HG03097 (cell line): ENCODE measurements at regions not wholly inside any gene's neighbourhood (a gene's known extent, or its start where the extent isn't known, plus 50 kb on each side); places are given as distances from the start of the nearest gene placed in this dataset.
"Not testable (repeated sequence)": the region's sequence is repeated elsewhere in the genome, so short reads cannot be mapped to it uniquely, and the experiment has no call there.

Experiments
- ATAC-seq: cut with Tn5 transposase; IDR thresholded peaks from one replicate; pipeline ENCODE4 v1.9.1; 2021; ENCODE audit not compliant: unreplicated experiment, low FRiP score

DNA sequence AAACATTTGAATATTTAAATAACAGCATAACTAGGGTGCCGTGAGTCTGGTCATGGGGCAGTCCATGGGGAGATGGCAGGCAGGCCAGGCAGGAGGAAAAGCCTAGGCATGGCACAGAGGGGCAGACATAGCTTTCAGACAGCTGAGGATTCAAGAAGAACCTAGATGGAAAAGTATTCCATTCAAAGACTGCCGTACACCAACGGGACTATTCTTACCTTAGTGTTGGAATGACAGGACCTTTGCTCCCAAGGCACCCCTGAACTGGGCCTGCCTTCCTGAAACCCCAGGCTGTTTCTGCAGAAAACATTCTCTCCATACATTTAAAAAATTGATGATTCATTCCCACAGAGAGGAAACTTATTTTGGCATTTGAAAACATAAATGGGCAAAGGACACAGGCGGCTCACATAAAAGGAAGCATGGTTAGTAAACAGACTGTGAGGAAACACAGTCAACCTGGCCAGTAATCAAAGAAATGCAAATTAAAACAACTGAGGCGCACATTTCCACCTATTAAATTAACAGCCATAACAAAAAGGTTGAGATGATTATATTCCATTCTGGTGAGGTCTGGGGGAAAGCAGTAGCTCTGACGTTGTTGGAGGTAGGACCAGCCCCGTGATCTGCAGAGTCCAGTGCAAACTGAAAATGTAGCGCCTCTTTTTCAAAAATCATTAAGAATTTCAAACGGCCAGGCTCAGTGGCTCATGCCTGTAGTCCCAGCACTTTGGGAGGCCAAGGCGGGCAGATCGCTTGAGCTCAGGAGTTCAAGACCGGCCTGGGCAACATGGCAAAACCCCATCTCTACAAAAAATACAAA lies 71.3 kb upstream of the SMAD3 start:
- ATAC-seq, result no peak

DNA sequence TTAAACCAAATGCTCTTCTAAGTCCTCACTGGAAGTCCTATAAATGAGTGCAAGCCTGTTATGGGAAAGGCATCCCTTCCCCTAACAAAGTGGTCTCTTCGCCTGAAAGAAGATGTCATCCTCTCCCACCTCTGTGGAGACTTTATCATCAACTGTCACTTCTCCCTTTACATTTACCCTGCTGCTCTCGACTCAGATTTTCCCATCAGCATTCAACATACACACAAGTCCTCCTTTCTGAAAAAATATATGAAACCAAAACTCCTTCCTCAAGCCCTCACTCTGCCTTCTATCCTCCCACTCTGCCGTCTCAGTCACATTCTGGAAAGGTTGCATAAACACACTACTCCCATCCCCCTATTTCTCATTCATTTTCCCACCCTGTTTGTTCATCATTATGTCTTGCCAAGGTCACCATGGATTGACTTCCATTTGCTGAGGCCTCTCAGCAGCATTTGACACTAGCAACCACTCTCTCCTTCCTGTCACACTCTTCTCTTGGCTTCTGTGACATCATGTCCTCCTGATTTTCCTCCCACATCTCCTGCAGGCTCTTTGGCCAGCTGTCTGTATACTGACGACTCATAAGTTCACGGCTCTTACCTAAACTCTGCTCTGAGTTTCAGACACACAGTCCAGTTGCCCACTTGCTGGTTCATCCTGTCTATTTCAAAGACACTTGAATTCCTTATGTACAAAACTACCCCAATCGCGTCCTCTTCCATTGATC lies 70.3 kb upstream of the SMAD3 start:
- ATAC-seq, result no peak

DNA sequence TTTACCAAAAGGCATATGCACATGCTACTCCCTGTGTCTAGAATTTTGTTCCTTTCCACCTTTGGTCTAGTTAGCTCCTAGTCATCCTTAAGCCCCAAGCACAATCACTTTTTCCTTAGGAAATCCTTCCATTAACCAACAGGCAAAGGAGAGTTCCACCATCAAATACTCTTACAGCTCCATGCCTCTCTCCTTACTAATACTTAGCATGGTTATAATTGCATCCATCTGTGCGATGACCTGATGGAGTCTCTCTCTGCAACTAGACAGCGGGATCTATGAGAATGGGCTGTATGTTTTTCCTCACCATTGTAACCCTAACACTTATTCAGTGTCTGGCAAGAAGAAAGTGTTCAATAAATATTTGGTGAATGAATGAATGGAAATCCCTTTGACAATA lies 69.3 kb upstream of the SMAD3 start:
- no peak for ATAC-seq

DNA sequence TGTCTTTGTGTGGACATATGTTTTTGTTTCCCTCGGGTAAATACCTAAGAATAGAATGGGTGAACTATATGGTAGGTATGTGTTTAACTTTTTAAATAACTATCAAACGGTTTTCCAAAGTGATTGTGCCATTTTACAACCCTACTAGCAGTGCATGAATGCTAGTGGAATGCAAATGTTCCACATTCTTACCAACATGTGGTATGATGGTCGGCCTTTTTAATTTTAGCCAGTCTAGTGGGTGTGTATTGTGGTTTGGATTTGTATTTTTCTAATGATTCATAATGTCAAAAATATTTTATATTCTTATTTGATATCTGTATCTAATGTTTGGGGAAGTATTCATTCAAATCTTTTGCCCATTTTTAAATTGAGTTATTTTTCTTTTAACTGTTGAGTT lies 68.2 kb upstream of the SMAD3 start:
- no peak for ATAC-seq

DNA sequence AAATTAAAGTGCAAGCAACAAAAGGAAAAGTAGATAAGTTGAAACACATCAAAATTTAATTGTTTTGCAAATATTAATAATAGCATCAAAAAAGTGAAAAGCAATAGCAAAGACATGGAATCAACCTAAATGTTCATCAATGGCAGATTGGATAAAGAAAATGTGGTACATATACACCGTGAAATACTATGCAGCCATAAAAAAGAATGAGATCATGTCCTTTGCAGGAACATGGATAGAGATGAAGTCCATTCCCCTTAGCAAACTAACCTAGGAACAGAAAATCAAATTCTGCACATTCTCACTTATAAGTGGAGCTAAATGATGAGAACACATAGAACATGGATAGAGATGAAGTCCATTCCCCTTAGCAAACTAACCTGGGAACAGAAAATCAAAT lies 67.2 kb upstream of the SMAD3 start:
- ATAC-seq, result not testable (repeated sequence)

DNA sequence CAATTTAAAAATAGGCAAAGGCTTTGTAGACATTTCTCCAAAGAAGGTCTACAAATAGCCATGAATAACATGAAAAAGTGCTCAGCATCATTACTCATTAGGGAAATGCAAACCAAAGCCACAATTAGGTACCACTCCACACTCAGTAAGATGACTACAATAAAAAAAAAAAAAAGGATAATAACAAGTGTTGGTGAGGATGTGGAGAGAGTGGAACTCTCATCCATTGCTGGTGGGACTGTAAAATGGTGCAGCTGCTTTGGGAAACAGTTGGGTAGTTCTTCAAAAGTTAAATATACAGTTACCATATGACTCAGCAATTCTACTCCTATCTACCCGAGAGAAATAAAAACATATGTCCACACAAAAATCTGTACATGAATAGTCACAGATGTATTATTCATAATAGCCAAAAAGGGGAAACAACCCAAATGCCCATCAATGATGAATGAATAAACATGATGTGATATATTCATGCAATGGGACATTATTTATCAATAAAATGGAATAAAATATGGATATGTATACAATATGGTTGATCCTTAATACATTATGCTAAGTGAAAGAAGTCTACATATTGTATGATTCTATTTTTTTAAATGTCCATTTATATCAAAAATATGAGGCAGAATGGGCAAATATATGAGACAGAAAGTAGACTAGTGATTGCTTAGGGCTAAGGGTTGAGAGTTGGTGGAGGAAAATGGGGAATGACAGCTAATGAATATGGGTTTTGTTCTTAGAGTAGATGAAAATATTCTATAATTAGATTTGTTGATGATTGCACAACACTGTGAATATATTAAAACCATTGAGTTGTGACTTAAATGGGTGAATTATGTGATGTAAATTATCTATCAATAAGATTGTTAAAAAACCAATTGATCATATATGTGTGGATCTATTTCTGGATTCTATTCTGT lies 66.1 kb upstream of the SMAD3 start:
- no peak for ATAC-seq

DNA sequence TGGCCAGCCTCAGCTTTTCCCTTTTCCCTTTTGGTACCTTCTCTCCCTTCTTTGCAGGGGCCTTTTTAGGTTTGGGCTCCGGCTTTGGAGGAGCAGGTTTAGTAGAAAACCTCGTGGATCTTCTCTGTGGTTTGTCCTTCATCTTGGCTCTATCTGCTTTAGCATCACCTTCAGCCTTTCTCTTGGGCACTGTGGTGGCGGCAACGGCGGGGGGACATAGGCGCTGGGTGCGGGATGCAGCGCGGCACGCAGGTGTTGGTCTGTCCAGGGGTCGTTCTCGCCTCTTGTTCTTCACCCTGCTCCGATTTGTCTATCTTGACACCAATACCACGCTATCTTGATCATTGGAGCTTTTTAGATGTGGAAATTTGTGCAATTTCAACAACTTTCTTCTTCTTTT lies 64.5 kb upstream of the SMAD3 start:
- no peak for ATAC-seq

DNA sequence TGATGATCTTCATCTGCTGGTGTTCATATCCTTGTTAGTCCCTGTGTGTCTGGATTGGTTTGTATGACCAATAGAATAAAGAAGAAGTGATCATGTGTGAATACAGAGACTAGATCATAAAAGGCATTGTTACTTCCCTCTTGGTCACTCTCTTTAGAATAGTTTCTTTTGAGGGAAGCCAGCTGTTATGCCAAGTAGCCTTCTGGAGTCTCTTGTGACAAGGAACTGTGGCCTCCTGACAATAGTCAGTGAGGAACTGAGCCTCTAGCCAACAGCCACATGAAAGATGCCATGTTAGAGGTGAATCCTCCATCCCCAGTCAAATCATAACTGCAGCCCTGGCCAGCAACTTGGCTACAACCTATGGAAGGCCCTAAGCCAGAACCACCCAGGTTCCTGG lies 63.0 kb upstream of the SMAD3 start:
- ATAC-seq, result no peak

DNA sequence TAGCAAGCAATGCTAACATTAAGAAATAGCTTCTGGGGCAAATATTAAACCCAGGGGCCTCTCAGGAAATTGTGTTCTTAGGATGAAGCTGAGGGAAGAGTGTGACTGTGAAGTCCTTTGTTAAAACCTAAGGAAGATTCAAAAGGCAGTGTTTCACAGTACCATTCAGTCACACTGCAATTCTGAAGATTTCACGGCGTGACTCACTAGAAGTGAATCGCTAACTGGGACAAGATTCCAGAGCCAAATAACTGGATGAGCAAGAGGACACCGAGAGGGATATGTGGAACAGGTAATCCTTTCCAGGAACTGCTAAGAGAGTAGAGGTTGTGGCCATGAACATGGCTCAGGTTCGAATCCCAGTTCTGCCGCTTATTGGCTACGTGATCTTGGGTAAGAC lies 61.8 kb upstream of the SMAD3 start:
- ATAC-seq, result no peak

DNA sequence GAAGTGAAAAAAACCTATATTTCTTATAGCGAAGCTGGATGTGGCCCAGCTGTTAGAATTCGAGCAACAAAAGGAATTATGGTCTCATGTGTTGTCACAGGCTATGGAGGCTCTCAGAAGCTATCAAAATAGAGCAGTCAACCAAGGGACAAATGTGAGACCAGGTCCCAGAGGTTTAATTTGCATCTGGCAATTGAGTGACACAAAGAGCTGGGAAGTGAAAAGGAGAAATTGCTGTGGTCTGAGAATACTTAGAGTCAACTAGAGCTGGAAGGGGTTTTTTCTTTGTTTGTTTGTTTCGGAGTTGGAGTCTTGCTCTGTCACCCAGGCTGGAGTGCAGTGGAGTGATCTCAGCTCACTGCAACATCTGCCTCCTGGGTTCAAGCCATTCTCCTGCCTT lies 61.3 kb upstream of the SMAD3 start:
- no peak for ATAC-seq

DNA sequence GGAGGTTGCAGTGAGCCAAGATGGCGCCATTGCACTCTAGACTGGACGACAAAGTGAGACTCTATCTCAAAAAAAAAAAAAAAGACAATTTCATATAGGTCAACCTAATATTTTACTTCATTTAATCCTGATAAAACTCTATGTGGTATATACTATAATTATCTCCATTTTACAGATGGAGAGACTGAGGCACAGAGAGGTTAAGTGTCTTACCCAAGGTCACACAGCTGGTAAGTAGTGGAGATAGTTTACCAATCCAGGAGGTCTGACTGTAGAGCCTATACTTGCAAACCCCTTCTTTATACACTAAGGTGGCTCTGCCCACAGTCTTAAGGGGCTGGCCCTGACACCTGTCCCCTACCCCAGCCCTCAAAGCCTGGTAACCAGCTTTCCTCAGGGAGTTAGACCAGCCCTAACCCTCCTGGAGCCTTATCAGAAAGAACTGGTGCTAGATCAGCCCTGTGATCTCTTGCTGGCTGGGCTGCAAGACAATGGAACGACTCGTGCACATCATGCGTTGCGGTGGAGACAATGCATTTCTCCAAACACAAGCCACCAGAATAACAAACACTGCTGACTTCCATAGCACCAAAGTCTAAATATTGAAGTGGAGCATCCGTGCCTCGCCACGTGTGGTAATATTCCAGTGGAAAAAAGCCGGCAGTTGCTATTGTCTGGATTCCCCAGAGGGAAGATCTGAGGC lies 60.0 kb upstream of the SMAD3 start:
- no peak for ATAC-seq

DNA sequence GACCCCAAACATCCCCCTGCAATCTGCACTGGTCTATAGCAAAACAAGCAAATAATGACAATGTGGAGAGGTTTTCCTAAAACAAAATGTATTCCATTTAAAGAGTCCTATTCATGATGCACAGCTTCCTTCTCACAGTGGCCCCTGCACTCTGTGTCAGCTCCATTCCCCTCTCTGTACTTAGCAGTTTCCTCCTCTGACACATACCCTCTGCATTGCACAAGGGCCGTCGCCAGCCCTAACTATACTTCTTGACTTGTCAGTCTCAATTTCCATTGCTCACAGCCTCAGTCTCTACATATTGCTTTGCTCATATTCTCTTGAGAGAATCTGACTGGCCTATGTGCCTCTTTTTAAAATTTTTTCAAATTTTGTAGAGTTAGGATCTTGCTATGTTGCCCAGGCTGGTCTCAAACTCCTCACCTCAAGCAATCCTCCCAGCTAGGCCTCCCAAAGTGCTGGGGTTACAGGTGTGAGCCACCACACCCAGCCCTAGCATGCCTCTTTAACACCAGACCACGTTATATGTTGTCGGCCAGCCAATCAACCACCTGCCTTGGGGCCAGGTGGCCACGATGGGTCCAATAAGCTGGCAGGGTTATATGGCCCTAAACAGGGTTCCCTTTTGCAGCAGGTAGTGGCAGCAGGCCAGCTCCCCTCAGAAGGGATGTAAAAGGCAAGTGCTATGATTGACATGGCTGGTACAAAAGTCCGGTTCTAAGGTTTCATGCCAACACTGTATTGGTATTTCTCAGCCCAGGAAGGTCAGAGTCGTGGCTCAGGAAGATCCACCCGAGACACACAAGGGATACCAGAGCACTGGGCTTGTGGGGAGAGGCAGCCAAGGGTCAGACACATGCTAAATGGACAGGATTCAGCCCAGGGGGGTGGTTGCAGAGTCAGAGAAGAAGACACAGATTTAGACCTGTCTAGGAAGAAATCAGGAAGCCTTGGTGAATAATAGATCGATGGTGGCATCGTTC lies 59.0 kb upstream of the SMAD3 start:
- ATAC-seq, result no peak

DNA sequence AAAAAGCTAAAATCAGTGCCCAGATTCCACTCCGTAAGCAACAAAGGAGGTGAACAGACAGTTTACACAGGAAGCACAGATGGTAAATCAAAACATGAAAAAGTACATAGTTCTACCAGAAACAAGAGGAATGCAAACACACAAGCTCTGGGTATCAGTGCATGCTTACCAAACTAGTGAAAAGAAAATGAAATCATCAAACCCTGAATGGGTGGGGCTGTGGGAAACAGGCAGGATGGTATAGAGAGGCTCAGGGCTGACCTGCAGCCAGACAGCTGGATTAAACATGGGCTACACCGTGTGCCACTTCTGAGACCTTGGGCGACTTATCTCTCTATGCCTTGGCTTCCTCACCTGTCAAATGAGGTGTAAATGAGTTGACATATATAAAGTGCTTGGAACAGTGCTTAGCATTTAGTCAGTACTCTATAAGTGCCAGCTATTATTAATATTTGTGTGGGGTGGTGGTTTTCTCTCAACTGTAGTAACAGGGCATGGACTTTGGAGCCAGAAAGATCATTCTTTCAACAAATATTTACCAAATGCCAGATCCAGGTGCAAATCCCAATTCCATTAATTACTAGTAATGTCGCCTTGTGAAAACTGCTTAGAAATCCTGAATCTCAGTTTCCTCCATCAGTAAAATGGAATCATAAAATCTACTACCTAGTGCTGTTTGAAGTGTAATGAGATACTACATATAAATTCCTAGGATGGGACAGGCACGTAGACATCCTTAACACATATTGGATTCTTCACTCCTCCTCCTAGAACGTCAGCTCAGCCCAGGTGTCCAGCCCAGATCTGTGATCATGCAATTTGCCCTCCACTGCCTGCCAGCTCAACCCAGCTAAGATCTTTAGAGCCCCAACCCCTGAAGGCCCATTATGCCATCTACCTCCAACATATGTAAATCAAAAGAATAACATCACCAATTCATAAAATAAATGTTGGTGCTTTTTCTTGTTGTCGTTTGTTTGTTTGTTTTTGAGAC lies 55.5 kb upstream of the SMAD3 start:
- ATAC-seq, result no peak

DNA sequence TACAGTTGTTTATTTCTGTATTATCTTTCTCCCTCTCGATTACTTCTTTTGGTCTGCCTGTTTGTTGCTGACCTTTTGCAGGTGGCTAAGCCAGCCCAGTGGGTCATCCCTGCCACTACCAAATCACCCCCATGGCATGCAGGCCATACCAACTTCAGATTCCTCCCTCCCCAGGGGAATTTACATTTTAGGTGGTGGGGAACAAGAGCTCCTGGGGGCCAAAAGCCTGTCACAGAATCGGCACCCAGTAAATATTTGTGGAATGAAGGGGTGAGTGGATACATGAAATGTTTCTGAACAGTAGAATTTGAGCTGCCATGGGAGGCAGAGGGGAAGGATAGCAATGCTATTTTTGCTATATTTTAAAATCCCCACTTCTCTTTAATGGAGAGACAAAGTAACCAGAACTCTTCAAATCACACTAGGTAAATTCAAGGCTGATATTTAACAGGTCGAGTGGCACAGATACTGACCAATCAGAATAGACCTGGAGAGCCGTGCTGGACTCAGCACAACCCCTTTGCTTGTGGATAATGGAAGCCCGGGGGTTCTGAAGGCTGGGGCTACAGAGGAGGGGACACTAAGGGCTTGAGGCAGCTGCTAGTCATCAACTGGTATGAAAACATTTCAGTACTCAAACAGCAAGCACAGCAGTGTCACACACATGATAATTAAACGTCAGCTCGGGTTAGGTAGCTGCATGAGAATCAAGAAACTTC lies 54.3 kb upstream of the SMAD3 start:
- no peak for ATAC-seq

DNA sequence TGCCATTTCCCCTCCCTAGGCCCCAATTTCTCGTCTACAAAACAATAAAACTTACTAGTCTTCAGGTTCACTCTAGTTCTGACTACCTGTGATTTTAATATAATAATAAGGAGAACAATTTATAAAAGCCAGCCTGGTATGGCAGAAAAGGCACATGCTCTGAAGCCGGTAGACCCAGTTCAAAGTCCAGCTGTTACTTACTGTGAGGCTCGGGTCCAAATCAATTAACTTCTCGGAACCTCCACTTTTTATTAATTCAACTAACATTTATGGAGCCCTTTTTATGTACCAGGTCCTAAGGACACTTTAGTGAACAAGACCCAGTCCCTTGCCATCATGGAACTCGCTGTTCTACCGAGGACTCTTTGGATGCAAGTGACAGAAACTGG lies 53.8 kb upstream of the SMAD3 start:
- ATAC-seq, result no peak

DNA sequence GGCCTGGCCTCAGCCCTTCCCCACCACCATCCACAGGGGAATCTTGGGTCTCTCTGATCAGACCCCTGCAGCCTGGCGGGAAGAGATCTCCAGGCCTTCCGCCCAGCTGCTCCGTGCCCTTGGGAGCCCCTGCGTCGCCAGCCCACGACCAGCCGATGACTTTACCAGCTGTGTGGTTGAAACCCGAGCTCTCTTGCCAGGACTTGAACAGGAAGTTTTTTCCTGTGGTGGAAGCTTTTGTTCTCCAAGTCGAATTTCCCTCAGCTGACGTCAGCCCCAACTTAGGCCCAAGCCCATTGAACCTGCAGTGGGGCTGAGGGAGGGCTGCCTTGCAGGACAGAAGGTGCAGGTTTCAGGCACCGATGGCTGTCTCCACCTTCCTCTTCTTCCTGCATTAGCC lies 51.7 kb upstream of the SMAD3 start:
- ATAC-seq, result no peak
